ENCODE measurements at regions not wholly inside any gene's neighbourhood (a gene's known extent, or its start where the extent isn't known, plus 50 kb on each side); places are given as distances from the start of the nearest gene placed in this dataset.
"Not testable (repeated sequence)": the region's sequence is repeated elsewhere in the genome, so short reads cannot be mapped to it uniquely, and the experiment has no call there.

DNA sequence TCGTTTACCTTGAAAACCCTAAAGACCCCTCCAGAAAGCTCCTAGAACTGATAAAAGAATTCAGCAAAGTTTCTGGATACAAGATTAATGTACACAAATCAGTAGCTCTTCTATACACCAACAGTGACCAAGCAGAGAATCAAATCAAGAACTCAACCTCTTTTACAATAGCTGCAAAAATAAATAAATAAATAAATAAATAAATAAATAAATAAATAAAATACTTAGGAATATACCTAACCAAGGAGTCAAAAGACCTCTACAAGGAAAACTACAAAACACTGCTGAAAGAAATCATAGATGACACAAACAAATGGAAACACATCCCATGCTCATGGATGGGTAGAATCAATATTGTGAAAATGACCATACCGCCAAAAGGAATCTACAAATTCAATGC lies 186.8 kb upstream of the EOLA2 start:
- DNase-seq (ENCODE audit: low spot score) = not testable (repeated sequence)

DNA sequence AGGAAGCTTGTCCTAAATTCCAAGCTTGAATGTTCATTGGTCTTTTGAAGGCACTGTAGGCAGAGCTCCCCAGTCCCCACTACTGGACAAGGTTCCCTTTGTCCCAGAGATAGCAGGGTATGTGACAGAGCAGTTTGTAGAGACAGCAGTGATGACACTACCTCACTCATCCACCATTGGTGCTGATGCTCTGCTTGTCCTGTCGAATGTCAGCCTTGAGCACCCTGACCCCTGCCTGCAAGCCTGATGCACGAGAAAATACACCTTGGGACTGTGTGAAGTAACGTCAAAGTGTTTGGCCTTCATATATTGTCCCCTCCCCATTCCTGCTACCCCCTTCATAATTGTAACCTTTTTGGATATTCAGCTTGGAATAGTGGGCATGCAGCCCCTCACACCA lies 188.9 kb upstream of the EOLA2 start:
- no peak for DNase-seq (ENCODE audit: low spot score)

DNA sequence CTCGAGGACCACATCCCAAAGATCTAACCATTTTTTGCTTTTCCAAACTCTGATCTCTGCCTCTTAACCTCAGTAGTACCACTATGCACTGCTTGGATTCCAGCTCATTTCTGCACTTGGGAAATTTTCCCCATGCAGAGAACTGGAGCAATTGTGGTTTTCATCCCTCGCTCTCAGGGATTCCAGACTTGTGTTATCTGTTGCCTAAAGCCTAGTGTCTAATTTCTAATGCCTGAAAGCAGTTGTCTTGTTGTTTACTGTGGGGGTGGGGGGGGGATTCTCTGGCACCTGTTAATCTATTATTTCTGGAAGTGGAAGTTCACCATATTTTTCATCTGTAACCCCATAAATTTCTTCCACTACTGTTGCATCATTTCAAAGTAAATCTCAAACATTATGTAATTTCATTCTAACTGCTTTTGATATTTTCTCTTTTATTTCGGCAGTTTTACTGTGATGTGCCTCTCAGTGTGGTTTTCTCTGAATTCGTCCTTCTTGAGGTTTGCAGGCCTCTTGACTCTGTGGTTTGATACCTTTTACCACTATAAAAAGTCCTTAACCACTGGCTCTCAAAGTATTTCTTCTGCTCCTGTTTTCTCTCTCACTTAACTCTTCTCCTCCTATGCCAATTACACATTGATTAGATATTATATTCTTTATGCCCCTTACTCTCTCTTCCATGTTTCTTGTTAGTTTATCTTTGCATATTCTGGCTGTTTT lies 205.6 kb upstream of the EOLA2 start:
- DNase-seq (ENCODE audit: low spot score) = no peak

DNA sequence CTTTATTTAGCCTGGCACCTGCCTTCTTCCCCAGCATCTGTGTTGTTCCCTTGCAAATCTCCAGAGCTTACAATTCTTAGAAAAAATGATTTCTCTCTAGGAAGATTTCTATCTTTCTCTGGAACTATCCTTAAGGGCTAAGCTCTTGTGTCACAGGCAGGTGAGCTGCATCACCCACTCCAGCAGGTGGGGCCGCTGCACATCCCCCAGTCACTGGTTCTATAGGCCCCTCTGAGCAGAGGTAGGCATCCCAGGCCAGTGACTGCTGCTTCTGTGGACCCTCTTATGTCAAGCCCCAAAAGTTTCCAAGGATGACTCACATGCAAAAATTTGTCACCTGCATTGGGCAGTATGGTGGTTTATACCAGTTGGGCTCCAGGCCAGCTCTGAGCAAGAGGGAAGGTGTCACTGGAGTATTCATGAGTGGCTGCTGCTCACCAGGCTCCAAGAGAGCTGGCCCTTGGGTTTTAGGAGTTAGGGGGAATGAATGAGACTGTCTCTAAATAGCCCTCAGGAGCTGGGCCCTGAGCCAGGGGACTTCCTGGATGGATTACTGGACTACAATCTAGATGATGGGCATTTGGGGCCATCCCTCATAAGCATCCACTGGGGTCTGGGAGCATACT lies 208.1 kb upstream of the EOLA2 start:
- DNase-seq (ENCODE audit: low spot score) = no peak

DNA sequence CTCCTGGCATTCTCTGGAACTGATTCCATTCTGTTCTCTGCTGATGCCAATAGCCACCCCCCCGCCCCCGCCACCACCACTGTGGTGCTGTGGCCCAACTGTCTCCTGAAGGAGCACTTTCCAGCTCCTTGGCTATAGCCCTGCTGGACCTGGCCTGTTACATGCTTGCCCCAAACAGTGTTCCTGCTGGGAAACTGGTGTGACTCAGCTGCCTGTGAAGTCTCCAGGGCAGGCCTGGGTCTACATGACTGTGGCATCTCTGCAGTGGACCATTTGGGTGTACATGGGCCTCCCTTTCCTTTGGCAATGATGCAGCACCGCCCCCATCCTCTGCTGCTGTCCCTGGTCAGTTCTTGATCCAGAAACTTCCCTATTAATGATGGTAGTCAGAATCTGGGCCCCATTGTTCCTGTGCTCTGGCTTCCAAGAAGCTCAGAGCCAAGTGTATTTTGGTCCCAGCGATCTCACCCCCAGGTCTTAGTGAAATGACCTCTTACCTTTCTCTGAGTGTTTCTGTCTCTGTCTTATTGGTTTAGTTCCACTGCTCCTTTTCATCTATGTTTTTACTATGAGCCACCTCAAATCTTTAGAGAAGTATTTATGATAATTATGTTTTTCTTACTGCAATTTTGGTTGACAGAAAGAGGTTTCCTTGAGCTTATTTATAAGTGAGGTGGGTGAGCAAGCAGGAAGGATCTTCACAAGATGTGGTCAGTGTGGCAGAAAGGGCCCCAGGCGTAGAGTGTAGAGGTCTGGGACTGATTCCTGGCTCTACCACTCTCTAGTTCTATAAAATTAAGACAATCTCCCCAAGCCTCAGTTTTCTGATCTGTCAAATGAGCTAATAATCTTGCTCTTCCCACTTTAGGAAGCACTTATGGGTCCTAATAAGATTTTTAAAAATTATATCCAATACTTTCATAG lies 210.7 kb upstream of the EOLA2 start:
- DNase-seq (ENCODE audit: low spot score) = no peak

DNA sequence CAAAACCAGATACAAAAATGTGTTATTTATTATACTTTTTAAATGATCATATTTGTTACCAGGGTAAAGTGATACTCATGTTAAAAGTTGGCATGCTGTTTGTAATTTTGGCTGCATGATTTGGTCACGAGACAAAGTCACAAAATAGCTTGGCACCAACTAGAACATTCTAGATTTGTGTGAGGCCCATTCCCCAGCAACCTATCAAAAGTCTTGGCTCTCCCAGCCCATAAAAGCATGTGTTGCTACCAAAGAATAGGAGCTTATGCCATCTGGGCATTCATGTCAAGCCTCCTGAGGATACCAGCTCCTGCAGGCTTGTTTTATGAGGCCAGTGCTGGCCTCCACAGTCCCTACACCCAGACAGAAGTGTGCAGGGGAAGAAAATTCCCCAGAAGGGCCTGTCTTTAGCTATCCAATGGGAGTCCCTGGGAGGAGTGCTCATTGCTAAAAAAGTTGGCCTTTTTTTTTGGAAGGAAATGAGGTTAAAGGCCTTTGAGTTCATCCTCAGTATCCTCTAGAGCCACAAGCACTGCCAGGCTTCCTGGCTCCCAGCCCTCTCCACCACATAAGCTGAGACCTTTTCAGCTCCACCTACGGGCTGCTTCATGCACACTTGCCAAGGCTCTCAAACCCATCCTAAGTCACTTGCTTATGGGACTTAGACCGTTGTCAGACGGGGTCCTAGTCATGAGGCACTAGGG lies 211.9 kb upstream of the EOLA2 start:
- DNase-seq (ENCODE audit: low spot score) = no peak

DNA sequence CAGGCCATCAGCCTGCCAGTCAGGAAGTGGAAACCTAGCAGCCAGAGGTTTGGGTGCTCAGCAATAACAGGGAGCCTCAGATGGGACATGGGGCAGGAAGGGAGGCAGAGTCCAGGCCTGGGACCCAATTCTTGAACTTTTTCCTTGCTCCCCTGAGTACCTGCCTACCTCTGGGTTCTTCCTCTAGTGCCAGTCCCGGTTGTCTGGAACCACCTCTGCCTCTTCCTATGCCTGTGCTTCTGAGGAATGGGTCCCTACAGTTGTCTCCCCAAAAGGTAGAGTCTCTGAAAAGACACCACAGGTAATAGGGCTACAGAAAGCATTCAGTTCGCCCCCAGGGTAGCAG lies 212.4 kb upstream of the MAMLD1 start:
- DNase-seq (ENCODE audit: low spot score) = no peak

DNA sequence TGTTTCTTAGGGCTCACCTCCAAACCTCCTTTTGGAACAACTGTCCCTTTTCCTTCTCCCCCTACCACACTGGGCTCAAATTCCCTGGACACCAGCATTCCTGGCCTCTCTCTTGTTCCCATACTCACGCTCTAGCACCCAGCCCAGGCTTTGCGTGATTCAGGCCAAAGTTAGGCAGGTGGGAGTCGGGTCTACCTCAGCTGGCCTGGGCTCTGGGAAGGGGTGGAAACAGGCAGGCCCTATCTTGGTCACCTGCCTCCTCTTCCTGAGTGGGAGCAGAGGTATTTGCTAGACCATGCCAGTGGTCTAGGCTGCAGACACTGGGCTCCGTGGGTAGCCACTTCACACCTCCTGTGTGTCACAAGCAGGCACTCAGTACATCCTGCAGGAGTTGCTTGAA lies 211.1 kb upstream of the MAMLD1 start:
- no peak for DNase-seq (ENCODE audit: low spot score)

DNA sequence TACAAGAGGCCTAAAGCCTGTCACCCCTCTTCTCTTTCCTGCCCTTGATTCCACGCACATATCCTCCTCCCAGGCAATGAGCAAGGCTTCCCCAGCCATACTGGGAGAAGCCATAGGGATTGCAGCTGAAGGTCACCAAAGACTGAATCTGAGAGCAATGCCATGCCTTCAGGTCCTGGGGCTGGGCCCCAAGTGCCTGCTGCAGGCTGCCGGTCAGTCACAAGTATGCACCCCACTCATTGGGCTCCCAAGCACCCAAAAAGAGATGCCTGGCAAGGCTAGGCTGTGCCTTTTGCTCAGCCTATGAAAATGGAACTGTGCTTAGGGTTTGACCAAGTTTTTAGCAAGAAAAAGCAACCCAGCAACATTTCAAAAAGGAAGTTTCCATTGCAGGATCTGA lies 210.6 kb upstream of the MAMLD1 start:
- DNase-seq (ENCODE audit: low spot score) = no peak

DNA sequence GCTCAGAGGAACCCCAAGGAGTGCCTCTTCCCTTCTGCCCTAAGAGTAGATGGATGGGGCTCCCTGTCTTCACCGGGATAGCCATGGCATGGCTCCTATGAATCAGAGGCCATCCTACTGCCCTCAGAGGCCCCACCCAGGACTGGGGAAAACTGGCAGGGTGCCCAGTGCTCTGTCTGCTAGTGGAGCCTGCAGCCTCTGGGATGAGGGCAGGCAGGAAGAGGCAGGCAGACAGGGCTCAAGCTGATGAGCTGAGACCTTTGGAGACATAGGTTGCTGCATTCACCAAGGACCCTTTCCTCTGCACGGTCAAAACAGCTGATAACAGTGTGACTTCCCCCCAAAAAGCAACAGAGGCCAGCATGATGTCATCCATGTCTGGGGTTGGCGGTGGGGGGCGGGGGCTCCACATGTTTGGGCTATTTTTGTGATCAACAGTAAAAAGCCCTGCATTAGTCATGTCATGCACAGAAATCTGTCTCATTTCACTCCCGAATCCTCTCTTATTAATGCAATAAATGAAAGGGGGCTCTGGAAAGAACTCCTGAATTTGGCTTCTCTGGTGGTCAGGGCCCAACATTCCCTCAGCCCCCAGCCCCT lies 207.6 kb upstream of the MAMLD1 start:
- DNase-seq (ENCODE audit: low spot score) = no peak

DNA sequence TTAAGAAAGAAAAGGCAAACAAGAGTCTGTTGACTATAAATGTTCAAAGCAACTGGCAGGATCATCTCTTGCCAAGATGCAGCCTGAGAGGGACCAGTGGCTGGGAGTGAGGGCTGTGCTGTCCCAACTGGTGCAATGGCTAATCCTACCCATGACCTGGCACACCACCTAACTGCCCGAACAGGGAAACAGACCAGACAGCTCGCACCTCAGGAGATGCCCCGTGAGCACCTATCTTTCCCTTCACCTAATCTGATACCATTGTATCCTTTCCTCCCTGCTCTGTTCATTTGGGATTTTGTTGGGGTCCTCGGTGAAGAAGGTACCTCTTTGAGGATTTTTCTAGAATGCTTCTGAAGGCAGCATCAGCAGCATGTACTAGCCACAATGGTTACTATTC lies 206.5 kb upstream of the MAMLD1 start:
- no peak for DNase-seq (ENCODE audit: low spot score)

DNA sequence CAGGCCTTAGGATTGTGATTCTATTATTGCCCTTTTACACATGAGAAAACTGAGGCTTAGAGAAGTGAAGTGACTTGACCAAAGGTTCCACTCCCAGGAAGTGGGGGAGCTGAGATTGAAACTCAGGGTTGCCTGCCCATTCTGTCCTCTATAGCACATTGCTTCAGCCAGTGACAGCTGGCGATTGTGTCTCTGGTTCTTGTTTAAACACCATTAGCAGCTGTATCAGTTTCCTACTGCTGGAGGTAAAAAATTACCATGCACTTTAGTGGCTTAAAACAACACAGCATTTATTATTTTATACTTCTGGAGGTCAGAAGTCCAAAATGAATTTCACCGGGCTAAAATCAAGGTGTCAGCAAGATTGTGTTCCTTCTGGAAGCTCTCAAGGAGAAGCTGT lies 205.8 kb upstream of the MAMLD1 start:
- DNase-seq (ENCODE audit: low spot score) = no peak

DNA sequence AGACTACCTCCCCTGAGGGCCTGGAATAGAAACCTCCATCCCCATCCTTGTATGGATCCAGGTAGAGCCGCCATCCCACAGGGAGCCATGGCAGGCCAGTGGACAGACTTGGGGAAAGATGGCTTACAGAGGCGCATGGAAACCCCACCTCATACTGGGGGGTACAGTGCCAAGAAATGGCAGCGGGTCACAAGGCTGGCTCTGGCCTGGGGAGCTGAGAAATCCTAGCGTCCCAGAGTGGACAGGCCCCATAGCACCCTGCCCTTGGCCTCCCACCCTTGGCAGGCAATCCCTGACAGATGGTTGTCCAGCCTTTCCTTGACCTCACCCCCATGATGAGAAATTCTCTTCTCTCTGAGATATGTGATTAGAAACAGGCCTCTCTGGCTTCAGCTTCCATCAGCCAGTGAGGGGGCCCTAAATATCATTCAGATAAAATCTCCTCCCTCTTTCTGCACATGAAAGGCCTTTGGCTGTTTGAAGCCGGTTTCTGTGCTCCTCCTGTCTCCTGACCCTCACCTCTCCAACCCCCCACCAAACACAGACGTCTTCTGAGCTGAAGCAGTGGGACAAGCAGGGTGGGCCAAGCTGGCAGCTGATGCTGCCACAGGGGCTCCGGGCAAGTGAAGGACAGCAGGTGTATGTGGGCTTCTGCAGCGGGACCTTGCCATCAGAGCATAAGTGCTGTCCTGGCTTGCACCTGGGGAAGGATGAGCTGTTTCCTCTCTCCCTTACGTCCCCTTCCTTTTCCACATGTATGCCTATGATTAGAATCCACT lies 204.4 kb upstream of the MAMLD1 start:
- no peak for DNase-seq (ENCODE audit: low spot score)

DNA sequence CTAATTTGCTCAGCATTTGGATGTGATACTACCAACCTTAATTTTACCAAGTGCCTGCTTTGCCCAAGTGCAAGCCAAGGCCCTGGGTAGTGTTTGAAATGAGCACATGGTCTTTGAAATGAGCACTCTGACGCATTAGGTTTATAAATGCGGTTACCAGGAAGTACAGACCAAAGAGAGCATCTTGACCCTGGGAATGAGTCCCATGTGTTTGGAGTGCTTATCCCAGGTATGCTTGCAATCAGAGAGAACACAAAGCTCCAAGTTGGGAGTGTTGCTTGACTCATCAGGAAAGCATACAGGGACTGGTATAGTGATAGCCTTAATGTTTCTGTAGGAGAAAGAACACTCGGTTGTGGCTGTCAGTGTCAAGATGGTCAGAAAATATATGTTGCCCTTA lies 203.6 kb upstream of the MAMLD1 start:
- DNase-seq (ENCODE audit: low spot score) = no peak

DNA sequence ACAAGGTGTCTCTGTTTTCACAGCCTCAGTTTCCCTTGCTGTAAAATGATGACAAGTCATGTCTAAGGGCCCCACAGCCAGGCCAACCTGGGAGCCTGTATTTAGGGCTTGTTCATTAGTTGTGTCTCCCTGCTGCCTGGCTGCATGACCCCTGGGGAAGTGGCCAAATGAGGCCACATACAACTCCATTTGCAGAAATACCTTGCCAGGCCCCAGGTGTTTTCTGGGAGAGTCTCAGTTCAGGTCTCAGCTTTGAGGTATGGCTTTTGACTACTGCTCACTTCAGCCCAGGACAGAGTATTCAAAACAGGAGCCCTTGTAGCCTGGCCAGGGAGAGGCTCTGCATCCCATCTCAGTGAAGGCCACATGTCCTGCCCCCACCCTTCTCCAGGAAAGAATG lies 202.5 kb upstream of the MAMLD1 start:
- no peak for DNase-seq (ENCODE audit: low spot score)

DNA sequence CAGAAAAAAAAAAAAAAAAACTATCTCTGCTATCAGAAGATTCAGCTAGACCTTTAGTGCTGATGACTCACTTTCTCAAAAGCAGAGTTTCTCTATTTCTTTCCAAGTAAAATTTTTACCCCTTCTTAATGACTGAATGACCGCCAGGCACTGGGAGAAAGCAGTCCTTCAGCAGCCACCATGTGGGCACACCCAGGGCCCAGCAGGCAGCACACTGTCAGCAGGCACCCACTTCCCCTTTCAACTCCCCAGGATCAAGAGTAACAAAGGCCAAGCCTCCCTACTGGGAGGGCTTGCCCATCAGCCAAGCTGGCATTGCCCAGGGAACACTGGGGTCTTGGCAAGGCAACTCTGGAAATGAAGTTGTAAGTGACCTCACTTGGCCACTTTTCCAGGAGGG lies 201.9 kb upstream of the MAMLD1 start:
- no peak for DNase-seq (ENCODE audit: low spot score)

DNA sequence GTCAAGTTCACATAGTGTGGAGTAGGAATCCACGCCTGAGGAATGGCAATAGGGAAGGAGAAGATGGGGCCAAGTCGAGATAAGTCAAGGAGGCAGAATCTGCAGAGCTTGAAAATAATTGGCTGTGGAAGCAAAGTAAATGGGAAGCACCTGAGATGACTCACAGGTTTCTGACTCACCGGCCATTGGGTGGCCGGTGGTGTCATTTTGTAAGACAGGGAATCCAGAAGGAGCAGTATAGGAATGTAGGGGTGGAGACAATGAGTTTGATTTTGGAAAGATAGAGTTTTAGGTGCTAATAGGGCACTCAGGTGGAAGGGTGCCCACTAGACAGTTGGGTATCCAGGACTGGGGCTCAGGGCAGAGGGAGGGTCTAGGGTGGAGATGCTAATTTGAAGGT lies 201.0 kb upstream of the MAMLD1 start:
- DNase-seq (ENCODE audit: low spot score) = no peak

DNA sequence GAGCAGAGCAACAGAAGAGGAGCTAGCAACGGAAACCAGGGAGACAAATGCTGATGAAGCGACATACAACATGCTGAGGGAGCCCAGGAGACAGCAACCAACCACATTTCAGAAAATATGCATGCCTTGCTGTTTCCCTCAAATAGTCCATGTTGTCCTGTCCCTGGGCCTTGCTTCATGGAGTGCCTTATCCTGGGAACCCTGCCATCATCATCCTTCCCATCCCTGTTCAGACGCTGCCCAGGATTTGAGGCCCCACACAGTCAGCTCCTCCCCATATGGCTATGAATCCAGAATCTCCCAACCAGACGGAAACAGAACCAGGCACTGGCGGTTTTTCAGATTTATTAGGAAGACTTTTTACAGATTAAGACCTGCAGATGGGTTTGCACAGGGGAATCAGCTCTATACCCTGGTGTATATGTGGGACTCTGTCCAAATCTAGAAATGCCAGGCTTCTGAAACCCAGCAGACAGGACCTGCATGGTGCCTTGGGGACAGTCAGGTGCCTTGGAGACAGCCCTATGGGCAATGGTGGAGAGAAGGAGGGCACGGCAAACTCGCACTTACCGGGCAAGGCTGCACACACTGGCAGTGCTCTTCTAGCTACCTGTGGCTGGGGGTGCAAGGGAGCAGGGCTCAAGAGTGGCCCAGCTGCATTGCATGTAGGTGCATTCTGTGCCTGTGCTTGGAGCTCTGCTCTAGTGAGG lies 199.7 kb upstream of the MAMLD1 start:
- DNase-seq (ENCODE audit: low spot score) = no peak

DNA sequence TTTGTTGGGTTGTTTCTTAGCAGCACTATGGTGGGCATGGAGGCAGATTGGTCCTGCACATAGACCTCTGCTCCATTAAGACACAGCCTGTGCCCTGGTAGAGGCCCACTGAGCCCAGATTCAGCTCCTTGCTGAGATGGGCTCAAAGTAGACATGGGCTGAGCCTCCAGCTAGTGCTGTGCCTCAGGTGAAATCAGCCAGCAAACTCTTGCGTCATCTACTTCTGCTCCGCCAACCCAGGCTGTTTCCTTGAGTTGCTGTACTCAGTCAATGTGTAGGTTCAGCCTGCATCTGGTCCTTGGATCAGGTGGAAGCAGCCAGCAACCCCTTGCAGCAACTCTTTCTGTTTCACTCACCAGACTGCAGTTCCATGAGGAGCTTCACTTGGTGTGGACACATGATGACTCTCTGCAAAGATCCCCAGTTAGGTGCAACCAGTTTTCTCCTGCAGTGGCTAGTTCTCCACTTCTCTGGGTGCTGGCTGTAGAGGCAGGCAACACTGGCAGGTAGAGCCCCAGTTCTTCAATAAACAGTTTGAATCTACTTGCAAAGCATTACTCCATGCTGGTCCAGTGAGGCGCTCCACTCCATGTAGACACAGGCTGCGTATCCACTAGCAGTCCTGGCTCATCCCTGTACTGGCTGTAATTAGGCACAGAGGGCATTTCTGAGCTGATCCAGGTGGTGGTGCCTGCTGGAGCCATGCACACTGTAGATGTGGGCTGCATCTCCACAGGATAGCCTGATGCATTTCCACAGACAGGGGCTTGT lies 199.0 kb upstream of the MAMLD1 start:
- no peak for DNase-seq (ENCODE audit: low spot score)
